COR-L47 (cell line): ENCODE measurements at regions not wholly inside any gene's neighbourhood (a gene's known extent, or its start where the extent isn't known, plus 50 kb on each side); places are given as distances from the start of the nearest gene placed in this dataset.
"Not testable (repeated sequence)": the region's sequence is repeated elsewhere in the genome, so short reads cannot be mapped to it uniquely, and the experiment has no call there.

ENCODE experiments used
- DNase-seq: peaks from one replicate; lab custom pipeline; 2025; lab: John Stamatoyannopoulos, UW

DNA sequence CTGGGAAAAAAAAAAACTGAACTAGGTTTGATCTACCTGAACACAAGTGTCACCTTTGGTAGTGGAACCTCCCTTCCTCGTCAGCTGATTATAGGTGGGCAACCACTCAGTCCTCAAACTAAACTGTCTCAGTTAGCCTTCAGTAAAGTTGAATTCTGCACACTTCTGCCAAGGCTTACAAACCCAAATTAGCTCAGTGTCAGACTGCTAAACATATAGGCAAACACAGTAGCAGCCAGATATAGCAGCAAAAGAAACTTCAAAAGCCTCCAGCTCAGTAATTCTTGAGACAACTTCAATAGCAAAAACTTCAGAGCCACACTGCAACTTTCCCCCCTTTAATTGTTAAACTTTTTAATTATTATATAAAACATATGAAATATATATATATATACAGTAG lies 956.9 kb downstream of the XPNPEP1 start:
- DNase-seq: no peak

DNA sequence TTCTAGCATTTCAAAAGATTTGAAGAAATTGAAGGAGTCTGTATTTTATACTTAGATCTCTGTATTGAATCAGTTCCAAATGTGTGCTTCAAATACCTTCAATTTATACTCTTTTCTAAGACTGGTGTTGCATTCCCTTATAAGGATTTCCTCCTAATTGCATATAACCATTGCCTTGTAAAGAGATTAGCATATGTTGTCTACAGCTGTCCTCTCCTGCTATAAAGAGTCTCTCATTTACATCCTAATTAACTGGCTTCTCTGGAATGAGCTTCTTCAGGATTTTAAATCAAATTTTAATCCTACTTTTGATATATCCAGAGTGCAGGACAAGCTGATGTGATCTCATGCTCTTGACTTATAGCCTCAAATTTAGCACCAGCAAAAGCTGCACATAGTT lies 957.3 kb downstream of the XPNPEP1 start:
- no peak for DNase-seq

GRCh38 chr10:108962172-108962571 lies 961.1 kb downstream of the XPNPEP1 start:
- DNase-seq: no peak

DNA sequence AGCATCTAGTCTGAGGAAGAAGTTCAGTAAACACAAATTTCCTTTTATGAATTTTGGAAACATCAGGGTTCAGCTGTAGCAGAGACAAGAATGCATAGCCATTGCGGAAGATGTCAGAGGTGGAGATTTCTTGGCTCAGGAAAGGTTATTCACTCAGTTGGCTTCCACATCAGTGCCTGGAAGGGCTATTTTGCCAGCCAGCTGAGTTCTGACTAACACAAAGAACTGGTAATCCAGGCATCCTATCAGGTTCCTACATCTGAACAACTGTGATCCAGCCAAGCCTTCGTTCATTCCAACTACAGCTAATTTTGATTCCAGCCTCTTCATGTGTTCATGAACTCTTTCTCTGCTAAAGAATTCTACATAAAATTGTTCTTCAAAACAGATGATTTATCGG lies 965.6 kb downstream of the XPNPEP1 start:
- DNase-seq: no peak

- no peak for DNase-seq
Measured at GRCh38 chr10:108956149-108956548, 967.2 kb downstream of the XPNPEP1 start.

DNA sequence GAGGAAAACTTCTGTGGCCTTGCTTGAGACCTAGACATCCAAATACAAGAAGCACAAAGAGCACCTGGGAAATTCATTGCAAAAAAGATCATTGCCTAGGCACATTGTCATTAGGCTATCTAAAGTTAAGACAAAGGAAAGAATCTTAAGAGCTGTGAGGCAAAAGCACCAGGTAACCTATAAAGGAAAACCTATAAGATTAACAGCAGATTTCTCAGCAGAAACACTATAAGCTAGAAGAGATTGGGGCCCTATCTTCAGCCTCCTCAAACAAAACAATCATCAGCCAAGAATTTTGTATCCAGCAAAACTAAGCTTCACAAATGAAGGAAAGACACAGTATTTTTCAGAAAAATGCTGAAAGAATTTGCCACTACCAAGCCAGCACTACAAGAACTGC lies 1003.3 kb downstream of the XPNPEP1 start:
- DNase-seq: not testable (repeated sequence)

DNA sequence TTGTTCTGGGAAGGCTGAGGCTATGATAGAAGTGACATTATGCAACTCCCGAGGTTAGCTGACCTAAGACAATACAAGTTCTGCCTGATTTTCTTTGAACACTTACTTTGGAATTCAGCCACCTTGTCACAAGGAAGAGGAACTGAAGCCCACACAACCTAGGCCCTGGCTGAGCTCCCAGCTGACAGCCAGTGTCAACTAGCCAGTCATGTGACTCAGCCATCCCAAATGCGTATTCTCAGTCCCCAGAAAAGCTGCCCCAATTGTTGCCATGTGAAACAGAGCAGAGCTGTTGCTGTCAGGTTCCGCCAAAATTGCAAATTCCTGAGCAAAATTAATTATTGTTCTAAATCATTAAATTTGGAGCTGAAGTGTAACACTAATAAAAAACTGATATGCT lies 1010.0 kb downstream of the XPNPEP1 start:
- no peak for DNase-seq

GRCh38 chr10:108911814-108912541 lies 1011.3 kb downstream of the XPNPEP1 start:
- DNase-seq: no peak

- DNase-seq: no peak
Measured at GRCh38 chr10:108908096-108908495, 1015.2 kb downstream of the XPNPEP1 start.

DNA sequence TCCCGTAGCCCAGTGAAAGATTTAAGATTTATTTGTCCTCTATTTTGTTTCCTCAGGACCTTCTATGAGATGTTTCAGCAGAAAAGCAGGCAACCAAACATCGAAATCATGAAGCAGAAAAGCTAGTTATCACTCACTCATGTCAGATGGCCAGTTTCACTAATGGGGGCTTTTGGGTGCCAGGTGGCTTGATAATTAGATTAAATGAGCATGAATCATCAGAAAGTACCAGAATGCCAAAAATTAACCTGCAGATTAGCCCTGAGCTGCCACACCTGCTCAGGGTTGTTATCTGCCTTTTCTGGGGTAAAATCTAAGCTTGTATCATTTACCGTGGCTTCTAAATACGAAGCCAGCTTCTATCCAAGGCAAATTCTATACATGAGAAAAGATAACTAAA lies 1017.5 kb downstream of the XPNPEP1 start:
- no peak for DNase-seq

DNA sequence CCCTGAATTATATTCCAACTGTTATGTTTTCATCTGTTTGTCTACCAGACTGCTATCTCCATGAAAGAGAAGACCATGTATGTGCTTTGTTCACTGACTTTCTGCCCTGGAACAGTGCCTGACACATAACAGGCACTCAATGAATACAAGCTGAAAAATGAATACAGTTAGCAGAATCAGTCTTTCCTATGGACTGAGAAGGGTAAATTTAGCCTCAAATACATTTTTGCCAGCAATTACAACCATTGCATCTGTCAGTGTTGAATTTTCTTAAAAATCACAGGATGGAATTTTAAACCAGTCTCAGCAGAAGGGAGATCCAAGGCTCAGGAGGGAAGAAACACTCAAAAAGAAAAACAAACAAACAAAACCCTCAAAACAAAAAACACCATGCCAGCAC lies 1018.1 kb downstream of the XPNPEP1 start:
- DNase-seq: no peak

DNA sequence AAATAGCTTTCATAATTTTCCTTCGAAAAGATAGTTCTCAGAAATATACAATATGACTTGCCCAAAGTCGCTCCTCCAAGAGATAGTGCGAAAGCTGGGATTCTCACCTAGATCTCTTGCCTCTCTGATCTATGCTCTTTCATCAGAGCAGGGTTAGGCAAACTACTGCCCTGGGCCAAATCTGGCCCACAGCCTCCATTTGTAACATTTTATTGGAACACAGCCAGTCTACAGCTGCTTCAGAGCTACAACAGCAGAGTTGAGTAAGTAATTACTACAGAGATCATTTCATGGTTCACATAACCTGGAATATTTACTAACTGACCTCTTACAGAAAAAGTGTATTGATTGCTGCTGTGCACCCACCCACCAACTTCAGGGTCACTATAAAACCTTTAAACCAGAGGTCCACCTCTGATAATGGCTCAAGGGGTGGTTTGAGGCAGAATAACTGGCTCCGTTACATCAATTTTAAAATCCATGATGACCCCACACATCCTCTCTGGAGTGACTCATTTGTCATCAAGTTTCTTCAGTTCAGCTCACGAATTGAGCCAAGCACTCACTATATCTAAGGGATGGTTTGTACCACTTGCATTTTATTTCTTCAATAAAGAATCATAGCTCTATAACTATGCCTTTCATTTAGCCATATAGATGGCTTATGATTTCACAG lies 1019.0 kb downstream of the XPNPEP1 start:
- no peak for DNase-seq

DNA sequence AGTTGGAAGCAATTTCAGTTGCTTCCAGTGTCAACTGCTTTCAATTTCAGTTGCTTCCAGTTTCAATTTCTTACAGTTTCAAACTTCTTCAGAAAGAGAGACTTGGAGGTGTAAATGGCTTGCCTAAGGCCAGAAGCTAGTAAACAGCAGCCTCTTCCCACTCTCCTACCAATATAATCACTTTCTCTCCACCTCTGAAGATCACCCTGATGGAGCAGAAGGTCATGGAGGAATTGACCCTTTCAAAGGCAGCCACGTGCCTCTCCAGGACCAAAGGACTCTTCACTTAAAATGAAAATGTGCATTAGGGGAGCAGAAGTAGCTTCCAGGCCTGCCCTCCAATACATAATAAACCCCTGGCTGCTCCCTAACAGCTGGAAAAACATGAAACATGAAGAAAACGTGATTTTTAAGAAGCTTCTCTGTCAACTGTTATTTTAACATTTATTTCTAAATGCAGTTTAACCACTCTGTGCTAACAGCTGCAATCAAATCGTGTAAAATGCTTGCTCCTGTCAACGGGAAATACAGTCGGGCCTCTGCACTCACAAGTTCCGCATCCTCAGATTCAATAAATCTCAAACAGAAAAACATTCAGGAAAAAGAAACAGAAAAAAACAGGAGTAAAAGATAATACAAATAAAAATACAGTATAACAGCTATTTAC lies 1020.6 kb downstream of the XPNPEP1 start:
- no peak for DNase-seq

DNA sequence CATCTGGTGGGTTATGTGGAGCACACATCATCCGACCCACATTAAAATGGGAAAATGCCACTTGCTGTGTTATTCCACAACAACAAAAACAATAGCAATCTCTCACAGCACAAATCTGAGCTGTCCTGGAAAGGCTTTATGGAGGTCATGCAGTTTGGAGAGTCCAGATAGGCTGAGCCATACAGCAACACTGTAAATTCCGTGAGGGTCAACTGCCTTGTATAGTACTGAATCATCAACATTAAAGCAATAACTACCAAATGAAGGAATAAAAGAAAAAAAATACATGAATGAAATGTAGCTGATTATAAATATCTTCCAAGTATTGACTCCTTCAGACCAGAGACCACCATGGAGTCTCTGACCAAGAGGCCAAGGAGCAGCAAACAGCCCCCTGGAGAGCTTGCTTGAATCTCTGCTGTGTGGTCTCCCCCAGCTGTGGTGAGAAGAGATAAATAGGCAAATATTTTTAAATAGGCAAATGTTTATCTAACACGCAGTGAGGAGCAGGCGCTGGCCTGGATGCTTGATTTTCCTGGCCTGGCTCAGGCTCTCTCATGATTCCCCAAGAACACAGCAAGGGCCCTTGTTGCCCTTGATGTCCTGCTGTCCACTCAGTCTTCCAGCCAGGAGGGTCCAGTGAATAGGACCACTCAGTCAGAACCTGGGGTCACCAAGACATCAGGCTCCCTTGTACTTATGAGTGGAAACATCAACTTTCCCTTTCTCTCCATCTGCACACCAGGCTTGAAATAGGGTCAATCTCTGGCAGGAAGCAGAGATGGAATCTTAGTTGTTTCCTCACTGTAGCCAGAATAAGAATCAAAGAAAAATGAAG lies 1021.3 kb downstream of the XPNPEP1 start:
- DNase-seq: no peak

DNA sequence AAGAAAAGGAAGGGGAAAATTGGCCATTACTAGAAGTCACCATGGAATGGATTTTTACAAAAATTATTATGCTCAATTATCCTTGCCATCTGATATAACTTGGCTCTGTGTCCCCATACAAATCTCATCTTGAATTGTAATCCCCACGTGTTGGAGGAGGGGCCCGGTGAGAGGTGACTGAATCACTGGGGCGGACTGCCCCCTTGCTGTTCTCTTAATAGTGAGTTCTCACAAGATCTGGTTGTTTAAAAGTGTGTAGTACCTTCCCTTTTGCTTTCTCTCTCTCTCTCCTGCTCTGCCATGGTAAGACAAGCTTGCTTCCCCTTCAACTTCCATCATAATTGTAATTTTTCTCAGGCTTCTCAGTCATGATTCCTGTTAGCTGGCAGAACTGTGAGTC lies 1023.6 kb downstream of the XPNPEP1 start:
- no peak for DNase-seq

DNA sequence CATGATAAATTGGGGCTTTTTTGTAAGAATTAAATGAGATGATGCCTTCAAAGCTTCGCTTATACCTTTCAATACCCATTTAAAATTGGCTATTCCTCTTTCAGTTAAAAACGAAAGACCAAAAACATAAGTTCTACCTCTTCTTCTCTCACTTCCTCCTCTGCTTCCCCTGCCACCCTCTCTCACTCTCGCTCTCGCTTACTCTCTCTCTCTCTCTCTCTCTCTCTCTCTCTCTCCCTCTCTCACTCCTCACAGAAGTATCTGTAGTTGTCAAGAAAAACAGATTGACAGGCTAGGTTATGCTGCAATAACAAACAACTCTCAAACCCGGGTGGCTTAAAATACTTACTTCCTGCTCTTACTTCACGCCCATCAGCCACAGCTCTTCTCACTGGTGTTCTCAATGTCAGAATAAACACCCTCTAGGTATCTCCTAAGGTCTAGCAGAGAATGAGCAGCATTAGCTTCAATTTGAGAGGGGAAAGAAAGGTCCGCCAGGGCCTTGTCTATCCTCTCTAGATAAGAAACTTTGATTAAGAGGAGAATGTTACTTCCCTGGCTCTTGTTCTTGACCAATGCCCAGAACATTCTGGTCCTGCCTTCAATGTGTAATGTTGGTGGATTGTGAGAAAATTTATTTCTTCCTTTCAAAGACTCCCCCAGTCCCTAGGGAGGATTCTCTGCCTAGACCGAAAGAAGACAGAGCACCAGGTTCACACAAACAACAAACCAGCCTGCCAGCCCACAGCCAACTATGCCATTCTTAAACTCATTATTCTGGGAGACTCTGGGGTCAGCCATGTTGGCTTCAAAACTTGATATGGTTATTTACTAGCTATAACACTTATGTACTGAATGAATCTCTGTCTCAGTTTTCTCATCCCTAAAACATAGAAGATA lies 1028.7 kb downstream of the XPNPEP1 start:
- DNase-seq: no peak

GRCh38 chr10:108877095-108877561 lies 1046.2 kb downstream of the XPNPEP1 start:
- no peak for DNase-seq

- DNase-seq: no peak
Measured at GRCh38 chr10:108872854-108873253, 1050.5 kb downstream of the XPNPEP1 start.

DNA sequence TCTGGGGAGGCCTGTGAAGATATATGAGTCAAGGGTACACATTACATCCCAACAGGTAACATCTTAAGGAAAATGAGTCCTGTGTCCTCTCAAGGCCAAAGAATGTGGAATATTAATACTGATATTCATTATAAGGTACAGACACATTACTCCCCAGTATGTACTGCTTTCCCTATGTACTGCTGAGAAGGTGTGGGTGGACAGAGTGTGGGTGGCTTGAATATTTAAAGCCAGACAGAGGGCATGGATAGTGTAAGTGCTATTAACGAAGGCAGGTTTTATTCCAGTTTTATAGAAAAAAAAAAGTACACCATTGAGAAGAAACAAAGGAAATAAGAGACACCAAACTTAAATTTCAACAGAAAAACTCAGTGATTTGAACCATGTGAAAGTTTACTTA lies 1054.4 kb downstream of the XPNPEP1 start:
- no peak for DNase-seq

DNA sequence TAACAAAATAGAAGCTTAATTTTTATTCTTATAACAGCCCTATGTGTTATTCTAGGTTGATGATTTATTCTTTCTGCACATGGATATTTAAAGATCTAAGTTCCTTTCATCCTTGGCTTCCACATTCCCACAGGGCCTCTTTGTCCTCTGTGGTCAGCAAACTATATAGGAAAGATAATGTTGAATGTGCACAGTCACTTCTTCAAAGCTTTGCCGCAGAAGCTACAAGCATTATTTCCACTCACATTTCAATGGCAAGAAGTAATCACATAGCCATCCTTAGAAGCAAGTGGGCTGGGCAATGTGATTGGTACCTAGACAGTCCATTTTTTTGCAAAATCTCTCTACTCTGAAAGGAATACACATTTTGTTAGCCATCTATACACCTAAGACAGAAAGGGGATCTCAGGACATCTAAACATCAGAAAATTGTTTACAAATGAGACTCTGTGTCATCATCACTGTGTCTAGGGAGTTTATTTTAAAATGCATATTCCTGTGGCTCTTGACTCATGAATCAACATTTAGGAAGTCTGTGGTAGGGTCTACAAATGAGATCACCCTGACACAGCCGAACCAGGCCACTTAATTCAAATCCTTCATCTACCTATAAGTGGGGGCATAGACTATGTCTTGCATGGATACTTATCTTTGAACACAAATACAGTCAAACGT lies 1060.5 kb downstream of the XPNPEP1 start:
- DNase-seq: no peak
